Muscle of leg (tissue), 3 donors: ENCODE measurements at regions not wholly inside any gene's neighbourhood (a gene's known extent, or its start where the extent isn't known, plus 50 kb on each side); places are given as distances from the start of the nearest gene placed in this dataset.
"Not testable (repeated sequence)": the region's sequence is repeated elsewhere in the genome, so short reads cannot be mapped to it uniquely, and the experiment has no call there.

Experiments
- DNase-seq: peaks from one replicate; pipeline ENCODE4 v3.0.0; 2013
- H3K27ac ChIP-seq: one replicate; pipeline ENCODE4 v1.5.1; 2013; ENCODE audit warnings: mild to moderate bottlenecking, low read length, control low read depth
- H3K27me3 ChIP-seq: one replicate; pipeline ENCODE4 v1.6.1; 2013; ENCODE audit warnings: low read length; ENCODE audit not compliant: control insufficient read depth, insufficient read depth
- H3K36me3 ChIP-seq: one replicate; pipeline ENCODE4 v1.6.1; 2013; ENCODE audit warnings: low read length; ENCODE audit not compliant: control insufficient read depth, insufficient read depth
- H3K4me1 ChIP-seq: one replicate; pipeline ENCODE4 v1.6.1; 2013; ENCODE audit warnings: low read length; ENCODE audit not compliant: control insufficient read depth, insufficient read depth
- H3K4me3 ChIP-seq: one replicate; pipeline ENCODE4 v1.5.1; 2013; ENCODE audit warnings: low read length, control low read depth
- H3K9me3 ChIP-seq: replicated peaks from 2 replicates; pipeline ENCODE4 v1.6.1; 2013; ENCODE audit warnings: low read depth, low read length; ENCODE audit not compliant: control insufficient read depth
- WGBS: methylation state at CpG from one replicate; pipeline ENCODE4 v1.1.5; 2013; ENCODE audit warnings: missing lambda C conversion rate; ENCODE audit not compliant: insufficient coverage; 5-methylcytosine and 5-hydroxymethylcytosine counted together

DNA sequence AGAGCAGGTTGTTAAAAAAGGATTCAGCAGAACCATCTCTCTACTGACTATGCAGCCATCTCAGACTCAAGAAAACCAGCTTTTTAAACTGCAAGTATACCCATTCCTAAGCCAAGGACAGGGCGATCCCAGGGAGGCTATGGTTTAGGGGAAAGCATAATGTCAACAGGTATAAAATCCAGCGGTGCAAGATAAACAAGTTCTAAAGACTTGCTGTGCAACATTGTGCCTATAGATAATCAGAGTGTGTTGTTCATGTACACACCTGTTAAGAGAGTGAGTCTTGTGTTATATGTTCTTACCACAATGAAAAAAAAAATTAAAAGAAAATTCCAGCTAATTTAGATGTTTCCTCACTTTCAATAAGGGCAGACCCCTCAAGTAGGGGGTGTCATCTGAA, 63.6 kb upstream of the DIRAS2 start:
- no CpG with 5 or more reads among the region's 2 CpGs for WGBS
- no peak overlapping the region for H3K27ac ChIP-seq
- DNase-seq: no peak

DNA sequence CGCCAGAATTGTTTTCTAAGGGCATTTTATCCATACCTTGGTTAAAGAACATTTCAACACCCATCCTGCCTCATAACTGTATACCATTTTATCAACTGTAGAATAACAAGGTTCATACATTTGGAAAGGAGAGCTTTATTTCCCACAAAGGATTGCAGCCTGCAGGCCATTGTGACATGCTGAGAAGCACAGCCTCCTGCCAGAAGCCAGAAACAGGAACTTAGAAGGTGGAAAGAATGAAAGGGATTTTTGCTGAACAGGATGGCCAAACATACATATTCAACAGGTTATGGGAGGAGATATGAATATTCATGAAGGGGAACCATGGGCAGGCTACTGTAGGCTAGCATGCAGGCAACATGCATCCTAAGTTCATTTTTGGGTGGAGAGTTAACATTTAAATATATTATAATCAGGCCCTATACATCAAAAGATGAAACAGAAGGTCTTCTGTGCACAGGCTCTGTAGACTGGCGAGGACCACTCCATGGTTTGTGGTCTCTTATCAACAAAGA, 59.9 kb upstream of the DIRAS2 start:
- Histone ChIP-seq H3K36me3 (no peaks in the 10 kb centered on the region), H3K9me3 (no peaks in the 10 kb centered on the region), H3K4me3 (no peak overlapping the region), H3K27ac (no peak overlapping the region), H3K4me1 (no peaks in the 10 kb centered on the region), H3K27me3 (no peaks in the 10 kb centered on the region)
- DNase-seq: no peak
- no CpG with 5 or more reads among the region's 2 CpGs for WGBS

More for the DNA sequence above, 63.6 kb upstream of the DIRAS2 start:
- H3K9me3 ChIP-seq: no peaks in the 10 kb centered on the region
- no peaks in the 10 kb centered on the region for H3K36me3 ChIP-seq
- H3K27me3 ChIP-seq: peaks cover 2% of the 10 kb centered on the region
- H3K4me3 ChIP-seq: no peak overlapping the region
- H3K4me1 ChIP-seq: no peaks in the 10 kb centered on the region

DNA sequence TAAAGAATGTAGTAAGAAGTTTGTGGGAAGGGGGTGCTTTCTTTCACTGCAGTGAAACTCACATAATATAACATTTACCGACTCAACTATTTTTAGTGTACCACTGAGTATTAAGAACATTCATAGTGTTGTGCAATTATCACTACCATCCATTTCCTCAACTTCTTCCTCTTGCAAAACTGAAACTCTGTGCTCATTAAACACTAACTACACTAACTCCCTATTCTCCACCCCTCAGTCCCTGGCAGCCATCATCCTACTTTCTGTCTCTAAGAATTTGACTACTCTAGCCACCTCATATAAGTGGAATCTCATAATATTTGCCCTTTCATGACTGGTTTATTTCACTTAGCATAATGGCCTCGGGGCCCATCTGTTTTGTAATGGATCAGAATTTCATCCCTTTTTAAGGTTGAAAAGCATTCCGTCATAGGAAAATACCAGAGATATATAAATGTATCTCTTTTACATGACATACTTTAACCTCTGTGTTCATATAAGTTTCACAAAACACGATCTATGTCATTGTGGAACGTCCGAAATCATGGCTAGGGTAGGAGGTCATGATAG, 56.3 kb upstream of the DIRAS2 start:
- no CpG with 5 or more reads among the region's 6 CpGs for WGBS
- Histone ChIP-seq H3K27ac (no peak overlapping the region), H3K4me3 (no peak overlapping the region), H3K36me3 (no peaks in the 10 kb centered on the region), H3K4me1 (no peaks in the 10 kb centered on the region), H3K9me3 (no peaks in the 10 kb centered on the region), H3K27me3 (no peaks in the 10 kb centered on the region)
- peak; percentile 1 for DNase-seq

DNA sequence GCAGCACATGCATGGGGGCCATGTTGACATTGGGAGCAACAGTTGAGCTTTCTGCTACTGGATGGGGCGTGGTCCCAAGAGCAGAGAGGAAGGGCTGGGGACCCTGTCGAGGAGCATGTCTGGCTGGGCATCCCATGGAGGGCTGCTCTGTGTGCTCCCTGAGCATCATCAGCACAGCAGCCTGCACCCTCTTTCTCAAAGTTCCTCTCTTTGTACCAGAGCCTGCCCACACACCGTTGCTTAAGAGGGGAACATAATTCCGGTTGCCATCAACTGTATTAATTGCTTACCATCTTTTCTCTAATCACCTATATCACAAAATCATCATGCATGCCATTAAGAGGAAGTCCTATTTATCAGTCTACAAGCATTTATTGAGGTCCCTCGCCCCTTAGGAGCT, 55.2 kb upstream of the DIRAS2 start:
- DNase-seq: no peak
- no peaks in the 10 kb centered on the region for H3K4me1 ChIP-seq
- WGBS: 81% methylated on average over 5 of the region's 5 CpGs
- no peaks in the 10 kb centered on the region for H3K27me3 ChIP-seq
- H3K4me3 ChIP-seq: no peak overlapping the region
- no peaks in the 10 kb centered on the region for H3K9me3 ChIP-seq
- no peak overlapping the region for H3K27ac ChIP-seq
- H3K36me3 ChIP-seq: no peaks in the 10 kb centered on the region

DNA sequence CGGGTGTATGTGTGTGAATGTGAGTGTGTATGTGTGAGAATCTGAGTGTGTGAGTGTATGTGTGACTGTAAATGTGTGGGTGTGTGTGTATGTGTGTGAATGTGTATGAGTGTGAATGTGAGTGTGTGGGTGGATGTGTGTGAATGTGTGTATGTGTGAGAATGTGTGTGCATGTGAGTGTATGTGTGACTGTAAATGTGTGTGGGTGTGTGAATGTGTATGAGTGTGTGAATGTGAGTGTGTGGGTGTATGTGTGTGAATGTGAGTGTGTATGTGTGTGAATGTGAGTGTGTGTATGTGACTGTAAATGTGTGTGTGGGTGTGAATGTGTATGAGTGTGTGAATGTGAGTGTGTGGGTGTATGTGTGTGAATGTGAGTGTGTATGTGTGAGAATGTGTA, 51.6 kb upstream of the DIRAS2 start:
- not testable (repeated sequence) for H3K9me3 ChIP-seq, DNase-seq, H3K4me3 ChIP-seq, H3K27ac ChIP-seq, H3K36me3 ChIP-seq, H3K27me3 ChIP-seq, H3K4me1 ChIP-seq
- WGBS: 59% methylated on average over 1 of the region's 1 CpG
